Activated naive CD8-positive, alpha-beta T cell treated with anti-CD3 and anti-CD28 coated beads for 36 hours (primary cell): ENCODE measurements at regions not wholly inside any gene's neighbourhood (a gene's known extent, or its start where the extent isn't known, plus 50 kb on each side); places are given as distances from the start of the nearest gene placed in this dataset.
"Not testable (repeated sequence)": the region's sequence is repeated elsewhere in the genome, so short reads cannot be mapped to it uniquely, and the experiment has no call there.

ENCODE experiments used
- DNase-seq: peaks from one replicate; pipeline ENCODE4 v3.0.0; 2021
- H3K27ac Mint-ChIP-seq: one replicate; pipeline ENCODE4 v1.8.0; 2022; ENCODE audit warnings: mild to moderate bottlenecking, moderate library complexity, mixed read lengths
- H3K27me3 Mint-ChIP-seq: one replicate; pipeline ENCODE4 v1.8.0; 2022; ENCODE audit warnings: mild to moderate bottlenecking, mixed read lengths
- H3K36me3 Mint-ChIP-seq: one replicate; pipeline ENCODE4 v1.8.0; 2021; ENCODE audit warnings: mild to moderate bottlenecking, mixed read lengths
- H3K4me1 Mint-ChIP-seq: one replicate; pipeline ENCODE4 v1.8.0; 2021; ENCODE audit warnings: mixed read lengths
- H3K4me3 Mint-ChIP-seq: one replicate; pipeline ENCODE4 v1.8.0; 2022; ENCODE audit warnings: mild to moderate bottlenecking, moderate library complexity, mixed read lengths
- H3K9me3 Mint-ChIP-seq: one replicate; pipeline ENCODE4 v1.8.0; 2022; ENCODE audit warnings: mixed read lengths

DNA sequence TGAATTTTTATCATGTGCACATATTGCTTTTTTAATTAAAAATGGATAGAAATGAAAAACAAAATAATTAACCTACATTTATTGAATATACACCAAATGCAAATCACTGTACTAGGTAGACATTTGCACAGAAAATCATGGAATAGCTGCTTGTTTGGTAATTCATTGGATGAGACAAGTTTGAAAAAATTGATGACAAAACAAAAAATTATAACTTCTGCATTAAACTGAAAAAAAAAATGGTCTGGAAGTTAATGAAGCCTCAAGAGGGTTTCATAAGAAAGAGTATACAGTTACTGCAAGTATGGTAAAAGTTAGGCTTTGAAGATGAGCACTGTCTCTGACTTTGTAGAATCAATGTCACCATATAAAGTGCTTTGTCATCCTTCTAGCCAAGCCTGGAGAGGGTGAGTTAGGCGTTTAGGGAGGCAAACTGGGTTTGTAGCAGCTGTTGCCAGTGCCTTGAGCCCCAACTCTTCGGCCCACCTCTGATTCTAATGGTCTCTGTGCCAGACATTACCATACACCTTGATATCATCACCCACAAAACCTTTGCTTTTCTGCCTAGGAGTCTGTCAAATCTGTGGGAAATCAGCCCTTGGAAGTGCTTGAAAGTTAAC lies 291.1 kb upstream of the CLEC14A start:
- Mint-ChIP-seq H3K27me3 (no peaks in the 10 kb centered on the region), H3K4me1 (no peaks in the 10 kb centered on the region), H3K27ac (no peak overlapping the region), H3K9me3 (peaks cover 2% of the 10 kb centered on the region), H3K36me3 (no peaks in the 10 kb centered on the region), H3K4me3 (no peak overlapping the region)
- no peak for DNase-seq

GRCh38 chr14:38544776-38545175 lies 288.9 kb upstream of the CLEC14A start:
- Mint-ChIP-seq H3K27ac (no peak overlapping the region), H3K4me1 (no peaks in the 10 kb centered on the region), H3K27me3 (no peaks in the 10 kb centered on the region), H3K9me3 (peaks cover 2% of the 10 kb centered on the region), H3K4me3 (no peak overlapping the region), H3K36me3 (no peaks in the 10 kb centered on the region)
- no peak for DNase-seq

- not testable (repeated sequence) for H3K27ac Mint-ChIP-seq, H3K27me3 Mint-ChIP-seq, H3K36me3 Mint-ChIP-seq, H3K4me3 Mint-ChIP-seq, H3K4me1 Mint-ChIP-seq, DNase-seq, H3K9me3 Mint-ChIP-seq
Measured at GRCh38 chr14:38543851-38544250, 288.0 kb upstream of the CLEC14A start.

GRCh38 chr14:38538053-38538452 lies 282.2 kb upstream of the CLEC14A start:
- not testable (repeated sequence) for DNase-seq, H3K4me3 Mint-ChIP-seq, H3K36me3 Mint-ChIP-seq, H3K27ac Mint-ChIP-seq, H3K4me1 Mint-ChIP-seq, H3K9me3 Mint-ChIP-seq, H3K27me3 Mint-ChIP-seq

- Mint-ChIP-seq H3K36me3 (no peaks in the 10 kb centered on the region), H3K27ac (no peak overlapping the region), H3K27me3 (no peaks in the 10 kb centered on the region), H3K4me1 (no peaks in the 10 kb centered on the region), H3K9me3 (no peaks in the 10 kb centered on the region), H3K4me3 (no peak overlapping the region)
- DNase-seq = no peak
Measured at GRCh38 chr14:38536376-38537038, 280.6 kb upstream of the CLEC14A start.

DNA sequence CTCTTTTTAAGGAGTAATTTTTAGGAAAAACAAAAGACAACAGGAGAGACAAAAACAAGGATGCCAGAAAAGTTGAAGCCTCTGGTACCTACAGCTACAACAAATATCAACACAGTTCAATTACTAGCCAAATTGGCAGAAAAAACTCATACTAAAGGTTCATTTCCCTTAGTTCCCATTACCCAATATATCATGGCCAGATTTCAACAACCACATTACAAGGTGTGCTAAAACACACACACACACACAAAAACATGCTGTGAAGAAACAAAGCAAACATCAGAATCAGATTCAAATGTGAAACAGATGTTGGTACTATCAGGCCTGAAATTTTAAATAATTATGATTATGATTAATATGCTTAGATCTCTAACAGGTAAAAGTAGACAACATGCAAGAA lies 272.7 kb upstream of the CLEC14A start:
- no peak overlapping the region for H3K4me3 Mint-ChIP-seq
- no peak for DNase-seq
- H3K4me1 Mint-ChIP-seq = no peaks in the 10 kb centered on the region
- H3K27ac Mint-ChIP-seq = no peak overlapping the region
- H3K36me3 Mint-ChIP-seq = no peaks in the 10 kb centered on the region
- H3K9me3 Mint-ChIP-seq = no peaks in the 10 kb centered on the region
- no peaks in the 10 kb centered on the region for H3K27me3 Mint-ChIP-seq

DNA sequence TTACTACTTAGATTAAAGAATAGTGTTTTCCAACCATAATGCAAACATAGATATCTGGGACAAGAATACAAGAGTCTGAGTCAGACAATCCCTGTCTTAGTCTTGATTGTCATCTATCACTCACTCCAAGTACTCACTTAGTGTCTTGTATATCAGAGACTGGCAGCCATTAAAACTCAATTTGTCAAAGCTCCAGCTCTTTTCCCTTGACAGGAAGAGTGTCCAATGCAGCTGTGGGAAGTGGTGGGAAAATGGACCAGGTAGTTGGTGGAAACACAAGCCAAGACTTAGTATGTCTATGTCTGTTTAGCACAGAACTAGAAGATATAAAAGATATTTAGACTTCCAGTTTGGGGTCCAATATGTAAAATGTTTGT lies 271.6 kb upstream of the CLEC14A start:
- Mint-ChIP-seq H3K9me3 (no peaks in the 10 kb centered on the region), H3K4me1 (no peaks in the 10 kb centered on the region), H3K4me3 (no peak overlapping the region), H3K27ac (no peak overlapping the region), H3K36me3 (no peaks in the 10 kb centered on the region), H3K27me3 (no peaks in the 10 kb centered on the region)
- DNase-seq = no peak

DNA sequence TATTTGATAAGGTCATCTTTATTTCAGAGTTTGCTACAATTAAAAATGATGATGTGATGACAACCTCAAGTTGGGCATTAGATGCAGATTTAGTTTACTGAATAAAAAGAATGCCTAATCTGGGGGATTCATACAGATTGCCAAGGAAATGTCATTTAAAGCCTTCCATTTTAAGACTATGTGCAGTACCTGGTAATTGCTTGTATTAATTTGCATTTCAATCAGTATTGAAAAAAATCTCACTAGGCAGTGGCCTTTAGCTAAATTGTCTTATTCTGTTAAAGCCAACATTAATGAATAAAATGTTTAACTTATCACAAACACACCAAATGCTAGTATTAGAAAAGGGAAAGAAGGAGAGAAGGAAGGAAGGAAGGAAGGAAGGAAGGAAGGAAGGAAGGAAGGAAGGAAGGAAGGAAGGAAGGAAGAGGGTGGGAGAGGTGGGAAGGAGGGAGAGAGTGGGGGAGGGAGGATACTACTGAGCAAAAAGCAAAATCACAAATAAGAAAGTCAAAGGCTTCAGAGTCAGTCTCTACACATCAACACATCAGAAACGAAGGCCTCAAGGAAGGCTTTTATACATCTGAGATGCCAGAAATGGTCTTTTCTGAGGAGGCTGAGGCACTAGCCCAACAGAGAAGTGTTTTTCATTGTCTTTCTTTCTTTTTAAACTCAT lies 271.1 kb upstream of the CLEC14A start:
- no peaks in the 10 kb centered on the region for H3K9me3 Mint-ChIP-seq
- no peaks in the 10 kb centered on the region for H3K36me3 Mint-ChIP-seq
- no peaks in the 10 kb centered on the region for H3K4me1 Mint-ChIP-seq
- no peaks in the 10 kb centered on the region for H3K27me3 Mint-ChIP-seq
- no peak overlapping the region for H3K4me3 Mint-ChIP-seq
- no peak for DNase-seq
- H3K27ac Mint-ChIP-seq = no peak overlapping the region

DNA sequence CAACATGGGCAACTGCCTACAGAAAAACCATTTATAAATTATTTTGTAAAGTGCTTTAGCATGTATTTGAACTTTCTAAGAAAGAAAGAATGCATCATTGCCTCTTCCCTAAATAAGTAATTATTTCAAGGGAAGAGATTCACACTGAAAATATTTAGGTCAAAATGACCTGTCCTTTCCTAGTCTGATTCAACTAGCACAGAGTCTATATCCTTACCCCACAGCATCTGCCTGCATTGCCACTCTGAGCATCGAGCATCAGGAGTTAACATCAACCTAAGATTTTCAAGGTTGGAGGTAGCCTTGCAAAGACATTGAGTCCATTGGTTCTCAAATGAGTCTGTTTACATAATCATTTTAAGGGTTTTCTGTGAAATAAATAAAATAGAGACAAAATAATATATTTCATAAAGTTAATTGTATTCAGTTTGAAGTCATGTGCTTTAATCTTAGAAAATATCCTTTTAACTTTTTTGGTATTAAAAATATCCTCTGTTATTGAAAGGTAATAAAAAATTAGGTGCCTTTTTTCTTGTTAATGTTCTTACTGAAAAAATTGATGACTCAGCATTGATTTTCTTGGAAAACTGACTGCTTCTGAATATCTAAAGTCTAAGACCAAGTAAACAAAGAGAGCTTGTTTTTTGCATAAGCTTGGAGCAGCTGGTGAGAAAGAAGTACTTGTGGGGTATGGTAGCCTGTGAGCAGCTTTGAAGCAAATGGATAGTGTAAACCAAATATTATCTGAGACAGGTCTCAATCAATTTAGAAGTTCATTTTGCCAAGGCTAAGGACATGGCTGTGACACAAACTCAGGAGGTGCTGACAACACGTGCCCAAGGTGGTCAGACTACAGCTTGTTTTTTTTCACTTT lies 269.0 kb upstream of the CLEC14A start:
- no peaks in the 10 kb centered on the region for H3K4me1 Mint-ChIP-seq
- no peaks in the 10 kb centered on the region for H3K27me3 Mint-ChIP-seq
- no peaks in the 10 kb centered on the region for H3K36me3 Mint-ChIP-seq
- DNase-seq = no peak
- no peak overlapping the region for H3K4me3 Mint-ChIP-seq
- H3K27ac Mint-ChIP-seq = no peak overlapping the region
- no peaks in the 10 kb centered on the region for H3K9me3 Mint-ChIP-seq

- no peaks in the 10 kb centered on the region for H3K27me3 Mint-ChIP-seq
- DNase-seq = no peak
- no peak overlapping the region for H3K4me3 Mint-ChIP-seq
- no peaks in the 10 kb centered on the region for H3K4me1 Mint-ChIP-seq
- H3K27ac Mint-ChIP-seq = no peak overlapping the region
- H3K9me3 Mint-ChIP-seq = no peaks in the 10 kb centered on the region
- H3K36me3 Mint-ChIP-seq = no peaks in the 10 kb centered on the region
Measured at GRCh38 chr14:38522724-38523123, 266.8 kb upstream of the CLEC14A start.

- no peak overlapping the region for H3K27ac Mint-ChIP-seq
- H3K4me3 Mint-ChIP-seq = no peak overlapping the region
- no peaks in the 10 kb centered on the region for H3K36me3 Mint-ChIP-seq
- H3K4me1 Mint-ChIP-seq = no peaks in the 10 kb centered on the region
- H3K9me3 Mint-ChIP-seq = no peaks in the 10 kb centered on the region
- no peak for DNase-seq
- H3K27me3 Mint-ChIP-seq = no peaks in the 10 kb centered on the region
Measured at GRCh38 chr14:38521591-38521990, 265.7 kb upstream of the CLEC14A start.

DNA sequence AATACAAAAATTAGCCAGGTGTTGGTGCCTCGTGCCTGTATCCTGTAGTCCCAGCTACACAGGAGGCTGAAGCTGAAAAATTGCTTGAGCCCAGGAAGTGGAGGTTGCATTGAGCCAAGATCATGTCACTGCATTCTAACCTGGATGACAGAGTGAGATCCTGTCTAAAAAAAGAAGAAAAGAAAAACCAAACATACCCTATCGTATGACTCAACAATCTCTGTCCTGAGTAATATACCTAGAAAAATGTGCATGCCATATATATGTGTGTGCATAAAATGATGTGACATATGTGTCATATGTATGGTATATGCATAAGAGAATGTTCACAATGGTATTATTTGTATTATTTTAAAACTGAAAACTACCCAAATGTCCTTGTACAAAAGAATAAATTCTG lies 261.5 kb upstream of the CLEC14A start:
- Mint-ChIP-seq H3K27me3 (no peaks in the 10 kb centered on the region), H3K9me3 (no peaks in the 10 kb centered on the region), H3K27ac (no peak overlapping the region), H3K4me1 (no peaks in the 10 kb centered on the region), H3K36me3 (no peaks in the 10 kb centered on the region), H3K4me3 (no peak overlapping the region)
- no peak for DNase-seq

DNA sequence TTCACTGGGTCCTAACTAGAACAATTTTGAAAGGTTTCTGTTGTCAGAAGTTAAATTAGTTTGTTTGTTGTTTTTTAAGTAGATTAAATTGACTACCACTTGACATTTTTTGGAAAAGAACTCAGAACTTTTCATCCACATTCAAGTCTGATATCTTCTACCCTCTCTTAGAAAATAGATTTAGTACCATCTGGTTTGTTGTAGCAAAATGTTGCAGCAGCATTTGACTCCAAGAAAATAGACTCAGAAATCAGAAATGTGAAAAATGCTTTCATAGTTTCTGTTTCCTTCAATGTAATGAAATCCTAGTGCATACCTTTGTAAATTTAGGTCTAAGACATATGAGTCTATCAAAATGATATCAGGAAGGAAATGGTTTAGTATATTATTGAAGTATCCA lies 256.3 kb upstream of the CLEC14A start:
- no peaks in the 10 kb centered on the region for H3K27me3 Mint-ChIP-seq
- no peak for DNase-seq
- H3K4me1 Mint-ChIP-seq = no peaks in the 10 kb centered on the region
- H3K9me3 Mint-ChIP-seq = no peaks in the 10 kb centered on the region
- no peak overlapping the region for H3K4me3 Mint-ChIP-seq
- no peak overlapping the region for H3K27ac Mint-ChIP-seq
- H3K36me3 Mint-ChIP-seq = no peaks in the 10 kb centered on the region

- Mint-ChIP-seq H3K9me3 (no peaks in the 10 kb centered on the region), H3K4me1 (no peaks in the 10 kb centered on the region), H3K27ac (no peak overlapping the region), H3K27me3 (no peaks in the 10 kb centered on the region), H3K4me3 (no peak overlapping the region), H3K36me3 (no peaks in the 10 kb centered on the region)
- DNase-seq = no peak
Measured at GRCh38 chr14:38507299-38507698, 251.4 kb upstream of the CLEC14A start.

- Mint-ChIP-seq H3K36me3 (no peaks in the 10 kb centered on the region), H3K4me3 (no peak overlapping the region), H3K4me1 (no peaks in the 10 kb centered on the region), H3K27ac (no peak overlapping the region), H3K9me3 (no peaks in the 10 kb centered on the region), H3K27me3 (no peaks in the 10 kb centered on the region)
- no peak for DNase-seq
Measured at GRCh38 chr14:38505973-38506249, 250.0 kb upstream of the CLEC14A start.
